ENCODE measurements at regions not wholly inside any gene's neighbourhood (a gene's known extent, or its start where the extent isn't known, plus 50 kb on each side); places are given as distances from the start of the nearest gene placed in this dataset.
"Not testable (repeated sequence)": the region's sequence is repeated elsewhere in the genome, so short reads cannot be mapped to it uniquely, and the experiment has no call there.

DNA sequence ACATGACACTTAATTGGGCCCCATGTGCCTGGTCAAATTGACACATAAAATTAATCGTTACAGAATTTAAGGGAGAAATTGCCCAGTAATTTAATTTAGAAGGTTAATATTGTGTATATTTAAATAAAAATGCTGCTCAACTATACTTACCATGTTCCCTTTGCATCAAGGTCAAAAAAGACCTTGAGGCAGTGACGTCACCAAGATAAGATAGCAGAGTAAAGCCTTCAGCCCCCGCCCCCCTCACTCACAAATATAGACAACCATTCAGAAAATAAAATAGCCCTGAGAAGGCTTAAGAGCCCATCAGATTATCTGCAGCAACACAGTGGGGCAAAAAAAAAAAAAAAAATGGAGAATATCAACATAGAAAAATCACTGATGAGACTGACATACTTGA lies 785.7 kb downstream of the CCDC85A start:
- Histone ChIP-seq H3K36me3 (ENCODE audit: control insufficient read depth, insufficient read depth, low read length, severe bottlenecking) (no peaks in the 10 kb centered on the region), H3K4me3 (ENCODE audit: low read length) (no peak overlapping the region), H3K27me3 (replicated peaks; ENCODE audit: control insufficient read depth, insufficient read depth, low read length) (no peaks in the 10 kb centered on the region), H3K9me3 (ENCODE audit: control insufficient read depth, low read length) (no peaks in the 10 kb centered on the region), H3K4me1 (ENCODE audit: control insufficient read depth, insufficient read depth, low read length) (no peaks in the 10 kb centered on the region), H3K9ac (ENCODE audit: low read length) (no peak overlapping the region)
- DNase-seq (ENCODE audit: low read depth), result no peak

DNA sequence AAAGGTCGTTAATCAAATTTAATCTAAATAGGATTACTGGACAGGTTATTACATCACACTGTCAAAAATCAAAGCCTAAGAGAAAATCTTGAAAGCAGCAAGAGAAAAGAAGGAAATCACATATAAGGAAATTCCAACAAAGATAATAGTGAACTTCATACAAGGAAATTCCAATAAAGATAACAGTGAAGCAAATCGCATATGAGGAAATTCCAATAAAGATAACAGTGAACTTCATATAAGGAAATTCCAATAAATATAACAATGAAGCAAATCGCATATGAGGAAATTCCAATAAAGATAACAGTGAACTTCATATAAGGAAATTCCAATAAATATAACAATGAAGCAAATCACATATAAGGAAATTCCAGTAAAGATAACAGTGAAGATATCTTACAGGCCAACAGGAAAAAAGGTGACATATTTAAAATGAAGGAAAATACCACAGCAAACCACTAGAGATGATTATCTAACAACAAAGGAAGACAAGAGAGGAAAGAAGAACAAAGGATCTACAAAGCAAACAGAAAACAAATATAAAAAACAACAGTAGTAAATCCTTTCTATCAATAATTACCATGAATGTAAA lies 787.7 kb downstream of the CCDC85A start:
- Histone ChIP-seq H3K36me3 (ENCODE audit: control insufficient read depth, insufficient read depth, low read length, severe bottlenecking) (no peaks in the 10 kb centered on the region), H3K4me1 (ENCODE audit: control insufficient read depth, insufficient read depth, low read length) (no peaks in the 10 kb centered on the region), H3K27me3 (replicated peaks; ENCODE audit: control insufficient read depth, insufficient read depth, low read length) (no peaks in the 10 kb centered on the region), H3K4me3 (ENCODE audit: low read length) (no peak overlapping the region), H3K9me3 (ENCODE audit: control insufficient read depth, low read length) (no peaks in the 10 kb centered on the region), H3K9ac (ENCODE audit: low read length) (no peak overlapping the region)
- DNase-seq (ENCODE audit: low read depth), result no peak

DNA sequence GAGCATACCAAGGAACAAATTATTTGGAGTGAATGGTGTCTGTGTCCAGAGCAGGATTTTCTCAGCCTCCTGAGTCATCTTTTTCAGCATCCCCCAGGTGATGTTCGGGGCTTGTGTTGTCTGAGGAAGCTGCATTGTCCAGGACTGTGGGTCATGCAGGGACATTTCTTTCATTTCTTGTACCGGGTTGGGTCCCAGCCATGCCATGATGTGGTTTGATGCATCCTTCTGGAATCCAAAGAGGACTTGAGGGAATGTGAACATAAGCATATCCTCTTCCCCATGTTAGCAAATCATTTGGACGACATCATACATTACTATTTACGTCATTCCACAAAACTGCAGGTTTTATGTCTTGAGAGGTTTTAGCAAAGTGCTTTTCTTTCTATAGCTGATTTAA lies 797.8 kb downstream of the CCDC85A start:
- H3K4me1 ChIP-seq (ENCODE audit: control insufficient read depth, insufficient read depth, low read length), result no peaks in the 10 kb centered on the region
- H3K9ac ChIP-seq (ENCODE audit: low read length), result no peak overlapping the region
- H3K4me3 ChIP-seq (ENCODE audit: low read length), result no peak overlapping the region
- H3K36me3 ChIP-seq (ENCODE audit: control insufficient read depth, insufficient read depth, low read length, severe bottlenecking), result no peaks in the 10 kb centered on the region
- H3K27me3 ChIP-seq (replicated peaks; ENCODE audit: control insufficient read depth, insufficient read depth, low read length), result no peaks in the 10 kb centered on the region
- DNase-seq (ENCODE audit: low read depth), result peak; percentile 10
- H3K9me3 ChIP-seq (ENCODE audit: control insufficient read depth, low read length), result peaks cover 23% of the 10 kb centered on the region

DNA sequence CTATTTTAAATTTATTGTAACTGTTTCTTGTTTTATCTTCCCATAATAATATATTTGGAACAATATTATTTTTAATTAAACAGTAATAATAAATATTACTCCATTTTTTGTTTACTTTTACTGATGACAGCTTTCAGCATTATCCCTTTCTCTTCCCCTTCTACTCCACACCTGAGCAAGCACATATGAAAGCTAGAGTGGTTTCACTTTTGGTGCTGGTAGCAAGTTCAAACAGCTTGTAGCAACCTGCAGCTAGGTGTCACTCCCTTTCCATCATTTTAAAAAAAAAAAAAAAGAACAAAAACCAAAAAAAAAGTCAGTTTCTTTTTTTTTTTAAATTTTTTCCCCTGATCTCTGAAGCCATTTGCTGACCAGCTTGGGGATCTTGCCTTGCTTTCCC lies 801.8 kb downstream of the CCDC85A start:
- peaks cover 9% of the 10 kb centered on the region for H3K9me3 ChIP-seq (ENCODE audit: control insufficient read depth, low read length)
- H3K9ac ChIP-seq (ENCODE audit: low read length), result no peak overlapping the region
- no peaks in the 10 kb centered on the region for H3K36me3 ChIP-seq (ENCODE audit: control insufficient read depth, insufficient read depth, low read length, severe bottlenecking)
- no peak for DNase-seq (ENCODE audit: low read depth)
- no peaks in the 10 kb centered on the region for H3K4me1 ChIP-seq (ENCODE audit: control insufficient read depth, insufficient read depth, low read length)
- H3K27me3 ChIP-seq (replicated peaks; ENCODE audit: control insufficient read depth, insufficient read depth, low read length), result no peaks in the 10 kb centered on the region
- H3K4me3 ChIP-seq (ENCODE audit: low read length), result no peak overlapping the region

DNA sequence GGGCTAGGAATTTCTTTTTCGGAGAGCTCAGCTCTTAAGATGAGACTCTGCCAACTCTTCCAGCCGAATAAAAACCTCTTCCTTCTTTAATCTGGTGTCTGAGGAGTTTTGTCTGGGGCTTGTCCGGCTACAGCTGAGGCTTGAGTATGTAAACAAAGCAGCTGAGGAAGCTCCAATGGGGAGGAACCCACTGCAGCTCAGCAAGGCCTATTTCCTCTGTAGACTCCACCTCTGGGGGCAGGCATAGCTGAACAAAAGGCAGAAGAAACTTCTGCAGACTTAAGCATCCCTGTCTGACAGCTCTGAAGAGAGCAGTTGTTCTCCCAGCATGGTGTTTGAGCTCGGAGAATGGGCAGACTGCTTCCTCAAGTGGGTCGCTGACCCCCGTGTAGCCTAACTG lies 838.7 kb downstream of the CCDC85A start:
- H3K9ac ChIP-seq (ENCODE audit: low read length), result no peak overlapping the region
- H3K36me3 ChIP-seq (ENCODE audit: control insufficient read depth, insufficient read depth, low read length, severe bottlenecking), result no peaks in the 10 kb centered on the region
- H3K4me1 ChIP-seq (ENCODE audit: control insufficient read depth, insufficient read depth, low read length), result no peaks in the 10 kb centered on the region
- H3K9me3 ChIP-seq (ENCODE audit: control insufficient read depth, low read length), result peaks cover 6% of the 10 kb centered on the region
- H3K27me3 ChIP-seq (replicated peaks; ENCODE audit: control insufficient read depth, insufficient read depth, low read length), result no peaks in the 10 kb centered on the region
- no peak overlapping the region for H3K4me3 ChIP-seq (ENCODE audit: low read length)
- DNase-seq (ENCODE audit: low read depth), result no peak

DNA sequence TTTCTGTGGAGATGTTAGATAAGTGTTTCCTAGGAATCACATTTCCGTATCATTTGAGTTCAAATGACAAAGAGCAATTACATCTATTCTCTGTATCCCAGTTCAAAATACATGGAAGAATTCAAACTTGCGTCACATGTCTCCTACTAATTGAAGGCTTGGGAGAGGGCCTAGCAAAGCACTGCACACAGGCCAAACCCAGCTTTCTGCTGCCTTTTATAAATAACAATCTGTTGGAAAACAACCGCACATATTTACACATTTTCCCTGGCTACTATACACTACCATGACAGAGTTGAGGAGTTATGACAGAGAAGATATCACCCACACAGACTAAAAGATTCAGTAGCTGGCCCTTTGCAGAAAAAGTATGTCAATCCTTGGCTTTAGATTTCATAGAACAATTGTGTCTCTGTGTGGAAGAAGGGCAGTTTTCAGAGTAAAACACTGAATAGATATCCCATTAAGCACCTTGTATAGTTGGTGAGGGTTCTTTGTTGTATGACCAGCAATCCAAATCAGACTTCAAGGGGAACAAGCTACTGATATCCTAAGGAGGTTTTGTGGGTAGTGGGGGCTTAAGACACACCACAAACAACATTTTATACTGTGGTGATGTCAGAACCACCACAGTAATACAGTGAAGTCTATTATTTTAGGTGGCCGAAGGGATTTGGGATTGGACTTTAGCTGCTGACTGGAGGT lies 861.3 kb downstream of the CCDC85A start:
- H3K9ac ChIP-seq (ENCODE audit: low read length), result no peak overlapping the region
- DNase-seq (ENCODE audit: low read depth), result no peak
- no peaks in the 10 kb centered on the region for H3K4me1 ChIP-seq (ENCODE audit: control insufficient read depth, insufficient read depth, low read length)
- H3K36me3 ChIP-seq (ENCODE audit: control insufficient read depth, insufficient read depth, low read length, severe bottlenecking), result no peaks in the 10 kb centered on the region
- H3K9me3 ChIP-seq (ENCODE audit: control insufficient read depth, low read length), result no peaks in the 10 kb centered on the region
- no peaks in the 10 kb centered on the region for H3K27me3 ChIP-seq (replicated peaks; ENCODE audit: control insufficient read depth, insufficient read depth, low read length)
- no peak overlapping the region for H3K4me3 ChIP-seq (ENCODE audit: low read length)

DNA sequence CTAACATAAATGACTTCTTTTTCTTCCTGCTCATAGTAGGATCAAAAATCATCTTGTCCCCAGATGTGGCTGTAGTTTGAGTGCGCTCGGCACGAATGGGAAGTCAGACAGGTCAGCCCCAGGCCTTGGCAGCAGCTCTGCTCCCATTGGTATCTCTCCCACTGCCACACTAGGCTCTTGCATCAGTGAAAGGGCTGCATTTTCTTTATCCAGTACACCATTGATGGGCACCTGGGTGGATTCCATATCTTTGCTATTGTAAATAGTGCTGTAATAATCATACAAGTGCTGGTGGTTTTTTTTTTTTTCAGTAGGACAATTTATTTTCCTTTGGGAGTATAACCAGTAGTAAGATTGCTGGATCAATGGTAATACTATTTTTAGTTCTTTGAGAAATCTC lies 865.5 kb downstream of the CCDC85A start:
- Histone ChIP-seq H3K36me3 (ENCODE audit: control insufficient read depth, insufficient read depth, low read length, severe bottlenecking) (no peaks in the 10 kb centered on the region), H3K9me3 (ENCODE audit: control insufficient read depth, low read length) (no peaks in the 10 kb centered on the region)
- no peak for DNase-seq (ENCODE audit: low read depth)

DNA sequence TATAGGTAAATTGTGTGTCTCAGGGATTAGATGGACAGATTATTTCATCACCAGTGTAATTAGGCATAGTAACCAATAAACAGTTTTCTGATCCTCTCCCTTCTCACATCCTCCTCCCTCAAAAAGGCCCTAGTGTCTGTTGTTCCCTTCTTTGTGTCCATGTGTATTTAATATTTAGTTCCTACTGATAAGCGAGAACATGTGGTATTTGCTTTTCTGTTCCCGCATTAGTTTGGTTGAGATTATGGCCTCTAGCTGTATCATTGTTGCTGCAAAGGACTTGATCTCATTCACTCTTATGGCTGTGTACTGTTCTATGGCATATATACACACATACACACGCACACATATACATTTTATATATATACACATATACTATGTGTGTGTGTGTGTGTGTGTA lies 866.2 kb downstream of the CCDC85A start:
- Histone ChIP-seq H3K36me3 (ENCODE audit: control insufficient read depth, insufficient read depth, low read length, severe bottlenecking) (no peaks in the 10 kb centered on the region), H3K9ac (ENCODE audit: low read length) (no peak overlapping the region), H3K9me3 (ENCODE audit: control insufficient read depth, low read length) (no peaks in the 10 kb centered on the region), H3K4me3 (ENCODE audit: low read length) (no peak overlapping the region), H3K27me3 (replicated peaks; ENCODE audit: control insufficient read depth, insufficient read depth, low read length) (no peaks in the 10 kb centered on the region), H3K4me1 (ENCODE audit: control insufficient read depth, insufficient read depth, low read length) (no peaks in the 10 kb centered on the region)
- DNase-seq (ENCODE audit: low read depth), result no peak

More for the DNA sequence above, 865.5 kb downstream of the CCDC85A start:
- Histone ChIP-seq H3K9ac (ENCODE audit: low read length) (no peak overlapping the region), H3K4me3 (ENCODE audit: low read length) (no peak overlapping the region), H3K4me1 (ENCODE audit: control insufficient read depth, insufficient read depth, low read length) (no peaks in the 10 kb centered on the region), H3K27me3 (replicated peaks; ENCODE audit: control insufficient read depth, insufficient read depth, low read length) (no peaks in the 10 kb centered on the region)

DNA sequence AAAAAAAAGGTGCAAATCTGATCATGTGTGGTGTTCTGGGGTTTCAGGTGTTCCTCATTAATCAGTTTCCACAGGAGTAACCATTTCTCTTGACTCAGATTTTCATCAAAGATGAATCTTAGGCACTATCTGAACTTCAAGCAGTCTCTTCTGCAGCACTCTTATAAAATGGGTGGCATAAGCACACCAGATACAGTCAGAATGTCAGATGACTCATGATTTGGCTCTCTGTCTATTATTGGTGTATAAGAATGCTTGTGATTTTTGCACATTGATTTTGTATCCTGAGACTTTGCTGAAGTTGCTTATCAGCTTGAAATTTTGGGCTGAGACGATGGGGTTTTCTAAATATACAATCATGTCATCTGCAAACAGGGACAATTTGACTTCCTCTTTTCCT lies 882.5 kb downstream of the CCDC85A start:
- H3K9ac ChIP-seq (ENCODE audit: low read length); H3K4me1 ChIP-seq (ENCODE audit: control insufficient read depth, insufficient read depth, low read length); H3K9me3 ChIP-seq (ENCODE audit: control insufficient read depth, low read length); H3K27me3 ChIP-seq (replicated peaks; ENCODE audit: control insufficient read depth, insufficient read depth, low read length); H3K4me3 ChIP-seq (ENCODE audit: low read length); H3K36me3 ChIP-seq (ENCODE audit: control insufficient read depth, insufficient read depth, low read length, severe bottlenecking): not testable (repeated sequence)
- peak; percentile 25 for DNase-seq (ENCODE audit: low read depth)

DNA sequence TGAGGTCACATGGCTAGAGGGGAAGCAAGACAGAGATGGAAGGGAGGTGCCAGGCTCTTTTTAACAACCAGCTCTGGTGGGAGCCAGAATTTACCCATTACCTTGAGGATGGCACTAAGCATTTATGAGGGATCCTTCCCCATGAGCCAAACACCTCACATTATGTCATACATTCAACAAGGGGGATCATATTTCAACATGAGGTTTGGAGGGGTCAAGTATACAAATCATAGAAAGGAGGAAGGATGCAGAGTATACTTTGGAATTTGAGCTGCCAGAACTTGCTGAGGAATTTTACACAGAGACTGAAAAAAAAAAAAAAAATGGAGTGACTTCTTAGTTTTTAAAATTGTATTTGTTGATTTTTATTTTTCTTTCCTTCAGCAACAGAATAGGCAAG lies 891.4 kb downstream of the CCDC85A start:
- no peaks in the 10 kb centered on the region for H3K9me3 ChIP-seq (ENCODE audit: control insufficient read depth, low read length)
- DNase-seq (ENCODE audit: low read depth), result no peak
- no peaks in the 10 kb centered on the region for H3K4me1 ChIP-seq (ENCODE audit: control insufficient read depth, insufficient read depth, low read length)
- no peaks in the 10 kb centered on the region for H3K36me3 ChIP-seq (ENCODE audit: control insufficient read depth, insufficient read depth, low read length, severe bottlenecking)
- no peak overlapping the region for H3K4me3 ChIP-seq (ENCODE audit: low read length)
- no peak overlapping the region for H3K9ac ChIP-seq (ENCODE audit: low read length)
- no peaks in the 10 kb centered on the region for H3K27me3 ChIP-seq (replicated peaks; ENCODE audit: control insufficient read depth, insufficient read depth, low read length)

DNA sequence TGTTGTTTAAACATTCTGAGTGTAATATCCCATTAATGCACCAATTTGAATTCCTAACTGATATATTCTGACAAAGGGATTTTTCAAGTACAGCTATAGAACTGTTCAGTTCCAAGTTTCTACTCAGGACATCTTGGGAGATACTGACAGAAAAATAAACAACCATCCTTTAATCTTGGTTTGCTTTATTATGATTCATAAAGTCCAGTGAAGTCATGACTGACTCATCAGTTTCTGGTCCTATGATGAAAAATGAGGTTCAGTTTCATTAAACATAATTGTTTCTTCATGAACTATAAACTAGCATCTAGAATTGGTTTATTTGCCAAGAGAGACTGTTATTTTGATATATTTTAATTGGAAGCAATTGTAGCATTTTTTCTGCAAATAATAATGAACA lies 896.2 kb downstream of the CCDC85A start:
- H3K4me1 ChIP-seq (ENCODE audit: control insufficient read depth, insufficient read depth, low read length), result no peaks in the 10 kb centered on the region
- DNase-seq (ENCODE audit: low read depth), result peak; percentile 42
- H3K36me3 ChIP-seq (ENCODE audit: control insufficient read depth, insufficient read depth, low read length, severe bottlenecking), result no peaks in the 10 kb centered on the region
- H3K9me3 ChIP-seq (ENCODE audit: control insufficient read depth, low read length), result no peaks in the 10 kb centered on the region
- H3K27me3 ChIP-seq (replicated peaks; ENCODE audit: control insufficient read depth, insufficient read depth, low read length), result no peaks in the 10 kb centered on the region
- no peak overlapping the region for H3K4me3 ChIP-seq (ENCODE audit: low read length)
- no peak overlapping the region for H3K9ac ChIP-seq (ENCODE audit: low read length)
